HTR-8/SVneo (cell line): ENCODE measurements at regions not wholly inside any gene's neighbourhood (a gene's known extent, or its start where the extent isn't known, plus 50 kb on each side); places are given as distances from the start of the nearest gene placed in this dataset.

ENCODE experiments used
- DNase-seq: peaks from one replicate; pipeline ENCODE4 v3.0.0; 2011; ENCODE audit warnings: low spot score, mixed read lengths; ENCODE audit not compliant: insufficient read length
- FAIRE-seq: peaks from 2 replicates; lab custom pipeline; 2011; peaks lifted over from hg19 to GRCh38; lab: Jason Lieb, UNC

- DNase-seq = no peak
- no peak for FAIRE-seq
These were observed 170.0 kb downstream of the ACKR3 start for GRCh38 chr2:236739663-236740062.

- FAIRE-seq = no peak
- no peak for DNase-seq
These were observed 170.9 kb downstream of the ACKR3 start for GRCh38 chr2:236740506-236740905.

DNA sequence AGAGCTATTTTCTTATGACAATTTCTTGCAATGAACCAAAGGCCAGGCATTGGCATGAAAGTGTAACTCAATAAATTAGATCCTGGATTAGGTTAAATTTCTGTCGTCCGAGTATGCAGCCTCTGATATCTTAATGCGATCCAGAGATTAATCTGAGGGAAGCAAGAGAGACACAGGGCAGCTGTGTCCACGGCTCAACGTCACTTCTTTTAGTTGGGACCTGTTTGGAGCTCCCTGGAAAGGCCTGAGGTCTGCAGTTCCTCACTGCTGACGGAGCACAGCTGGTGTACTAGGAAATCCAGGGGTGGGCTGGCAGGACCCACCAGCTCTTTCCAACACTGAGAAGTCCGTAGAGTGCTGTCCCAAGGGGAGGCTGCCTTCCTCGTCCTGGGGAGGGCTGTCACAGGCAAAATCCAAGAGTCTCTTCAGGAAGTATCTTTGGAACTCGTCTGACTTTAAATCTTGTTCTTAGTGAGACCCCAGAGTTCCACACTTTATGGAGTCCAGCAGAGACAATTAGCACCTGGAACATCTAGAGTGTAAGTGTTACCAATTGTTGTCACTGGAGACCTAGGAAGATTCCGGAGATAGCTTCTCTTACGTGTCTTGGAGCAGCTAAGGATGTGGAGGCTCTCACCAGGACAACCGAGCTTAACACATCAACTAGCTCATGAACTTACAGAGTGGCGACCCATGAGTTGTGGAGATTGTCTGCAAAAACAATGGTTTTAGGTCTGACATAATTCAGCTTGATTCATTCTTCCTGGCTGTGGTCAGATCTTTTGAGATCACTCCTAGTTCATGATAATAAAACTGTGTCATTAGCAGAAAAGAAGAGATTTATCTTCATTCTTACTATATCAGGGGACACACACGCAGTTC lies 173.7 kb downstream of the ACKR3 start:
- DNase-seq = no peak
- no peak for FAIRE-seq

- no peak for FAIRE-seq
These were observed 174.3 kb downstream of the ACKR3 start for GRCh38 chr2:236743921-236744280.

GRCh38 chr2:236744281-236744705 lies 174.7 kb downstream of the ACKR3 start:
- FAIRE-seq (peak; percentile 9), DNase-seq (peak; percentile 66)

More at GRCh38 chr2:236743921-236744280, 174.3 kb downstream of the ACKR3 start:
- DNase-seq = no peak

GRCh38 chr2:236744716-236745115 lies 175.1 kb downstream of the ACKR3 start:
- DNase-seq (no peak), FAIRE-seq (no peak)

DNA sequence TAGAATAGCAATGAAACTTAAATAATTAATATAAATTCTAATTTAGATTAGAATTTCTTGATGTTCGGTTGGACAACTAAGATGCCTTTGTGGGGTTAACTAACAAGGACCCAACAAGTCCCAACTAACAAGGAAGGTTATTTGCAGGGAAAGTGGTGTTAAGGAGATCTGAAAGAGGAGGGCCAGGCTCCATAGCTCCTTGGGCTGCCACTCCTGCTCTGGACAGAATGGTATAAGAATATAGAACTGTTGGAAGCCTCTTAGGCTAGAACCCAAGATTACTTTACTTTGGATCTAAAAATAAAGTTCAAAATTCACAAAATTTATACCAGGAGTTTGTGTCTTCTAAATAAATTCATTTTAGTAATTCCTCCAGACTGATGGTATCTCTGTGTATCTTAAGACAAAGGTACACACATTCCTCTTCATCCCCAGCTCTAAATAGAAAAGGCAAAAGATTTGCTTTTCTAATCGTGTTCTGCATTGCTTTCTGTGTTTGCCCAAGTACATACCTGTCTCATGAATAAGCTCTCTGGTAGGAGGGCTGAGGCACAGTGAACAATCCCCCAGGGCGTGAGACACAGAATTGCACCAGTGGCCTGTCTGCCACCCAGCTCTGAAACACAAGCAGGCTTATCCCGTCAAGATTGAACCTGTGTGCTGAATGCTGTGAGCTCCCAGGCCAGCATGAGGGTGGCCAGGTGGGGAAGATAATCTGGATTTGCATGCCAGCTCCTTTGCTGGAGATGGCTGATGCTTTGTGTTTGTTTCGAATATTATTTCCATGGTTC lies 176.0 kb downstream of the ACKR3 start:
- no peak for FAIRE-seq
- peak; percentile 57 for DNase-seq

- FAIRE-seq = no peak
- DNase-seq = no peak
These were observed 177.2 kb downstream of the ACKR3 start for GRCh38 chr2:236746833-236747232.

- DNase-seq (no peak), FAIRE-seq (no peak)
These were observed 177.8 kb downstream of the ACKR3 start for GRCh38 chr2:236747426-236747825.

DNA sequence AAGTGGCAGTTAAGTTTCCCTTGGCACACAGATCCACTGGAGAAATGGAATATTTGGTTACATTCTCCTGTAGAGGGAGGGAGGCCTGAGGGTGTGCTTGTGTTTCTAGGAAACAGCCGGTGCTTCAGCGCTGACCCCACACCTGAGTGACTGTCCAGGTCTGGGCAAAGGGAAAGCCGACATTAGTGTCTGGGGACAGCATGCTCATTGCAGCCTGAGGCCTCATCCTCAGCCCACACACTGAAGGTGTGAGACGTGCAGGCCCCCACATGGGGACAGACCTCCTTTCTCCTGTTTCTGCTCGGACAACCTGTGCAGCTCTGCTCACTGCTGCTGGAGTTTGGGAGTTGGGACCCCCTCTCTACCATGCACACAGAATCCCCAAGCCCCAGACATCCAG lies 178.3 kb downstream of the ACKR3 start:
- DNase-seq = no peak
- no peak for FAIRE-seq

DNA sequence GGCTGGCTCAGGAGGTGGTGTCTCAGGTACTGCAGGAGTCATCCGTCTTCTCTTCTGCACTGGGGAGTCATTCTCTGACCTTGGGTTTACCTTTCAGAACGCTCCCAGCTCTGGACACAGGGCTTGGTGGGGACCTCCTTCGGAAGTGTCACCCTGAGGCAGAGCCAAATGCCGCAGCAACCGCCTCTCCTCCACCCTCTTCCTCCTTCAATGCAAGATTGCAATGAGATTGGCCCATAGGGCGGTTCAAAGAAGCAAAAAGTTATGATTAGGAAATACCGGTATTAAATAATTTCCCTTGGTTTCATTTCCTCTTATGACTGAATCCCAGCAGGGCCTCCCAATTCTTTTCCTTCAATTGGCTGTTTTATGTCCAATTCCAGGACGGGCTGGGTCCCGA lies 178.8 kb downstream of the ACKR3 start:
- FAIRE-seq (no peak), DNase-seq (no peak)

DNA sequence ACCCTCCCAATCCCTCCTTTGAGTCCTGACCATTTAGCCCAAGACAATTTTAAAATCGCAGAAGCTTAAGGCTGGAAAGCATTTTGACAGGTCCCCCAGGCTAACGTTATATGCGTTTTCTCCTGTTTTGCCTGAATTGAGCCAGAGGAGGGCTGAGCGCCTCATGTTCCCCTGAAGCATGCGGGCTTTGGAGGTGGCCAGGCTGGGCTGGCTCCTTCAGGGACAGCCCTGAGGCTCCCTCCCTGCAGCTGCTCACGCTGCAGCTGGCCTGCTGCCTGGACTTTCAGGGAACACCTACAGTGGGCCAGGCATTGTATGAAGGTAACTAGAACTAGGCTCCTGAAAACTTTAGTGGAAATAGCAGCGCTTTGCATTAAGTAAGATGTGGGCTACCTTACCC lies 179.2 kb downstream of the ACKR3 start:
- FAIRE-seq = no peak
- DNase-seq = no peak

- FAIRE-seq (peak; percentile 38), DNase-seq (no peak)
These were observed 179.7 kb downstream of the ACKR3 start for GRCh38 chr2:236749346-236749745.

GRCh38 chr2:236752096-236752495 lies 182.5 kb downstream of the ACKR3 start:
- DNase-seq = no peak
- no peak for FAIRE-seq

DNA sequence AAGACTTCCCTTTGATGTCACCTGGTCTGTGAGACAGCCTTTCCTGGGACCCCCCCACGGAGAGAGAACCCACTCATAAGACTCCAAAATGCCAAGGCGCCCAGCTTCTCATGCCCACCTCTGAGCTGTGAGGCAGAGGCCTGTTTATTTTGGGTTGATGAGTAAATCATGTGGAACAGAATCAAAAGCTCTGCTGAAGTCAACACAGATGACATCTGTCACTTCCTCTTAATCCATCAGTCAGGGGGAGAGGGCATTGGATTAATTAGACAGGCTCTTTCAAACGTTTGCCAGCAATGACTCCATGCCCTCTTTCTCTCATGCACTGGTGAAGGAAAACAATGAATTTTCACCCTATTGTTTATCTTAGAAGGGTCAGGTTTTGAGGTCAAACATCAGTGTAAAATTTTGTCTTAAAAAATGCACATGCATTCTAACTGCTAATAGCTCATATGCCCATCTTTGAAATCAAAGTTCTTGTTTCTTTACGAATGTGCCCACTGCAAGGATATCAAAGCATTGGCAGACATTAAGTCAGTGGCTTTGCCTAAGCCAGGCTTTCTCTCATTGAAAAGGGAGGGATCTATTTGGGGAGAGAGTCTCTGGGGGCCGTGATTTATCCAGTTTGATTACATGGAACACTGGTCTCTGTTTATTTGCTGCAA lies 184.1 kb downstream of the ACKR3 start:
- DNase-seq (no peak), FAIRE-seq (no peak)

DNA sequence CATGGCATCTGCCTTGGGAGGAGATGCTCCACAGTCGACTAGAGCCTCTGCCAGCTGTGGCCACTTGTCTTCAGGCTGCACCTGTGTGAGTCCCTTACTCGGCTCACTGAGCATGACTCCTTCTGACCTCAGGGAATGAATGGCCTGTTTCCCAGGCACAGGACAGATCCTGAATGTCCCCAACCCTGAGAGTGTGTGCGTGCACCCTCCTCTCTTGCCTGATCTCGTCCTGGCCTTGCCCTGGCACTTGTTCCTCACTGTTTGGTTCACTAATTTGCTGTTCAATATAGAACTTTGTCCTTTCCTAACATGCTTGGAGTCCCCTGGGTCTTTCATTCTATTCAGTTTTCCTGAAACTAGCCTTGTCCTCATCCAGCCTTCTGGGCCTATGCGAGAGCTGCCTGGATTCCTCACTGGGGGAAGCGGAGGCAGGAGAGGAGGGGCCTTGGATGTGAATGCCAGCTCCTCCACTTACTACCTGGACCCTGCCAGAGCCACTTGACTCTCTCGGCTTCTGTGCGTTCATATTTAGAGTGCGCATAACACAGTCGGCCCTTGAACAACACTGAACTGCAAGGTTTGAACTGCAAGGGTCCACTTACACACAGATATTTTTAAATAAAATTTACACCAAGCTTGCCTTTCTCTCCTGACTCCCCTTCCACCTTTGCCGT lies 184.8 kb downstream of the ACKR3 start:
- FAIRE-seq = no peak
- no peak for DNase-seq

DNA sequence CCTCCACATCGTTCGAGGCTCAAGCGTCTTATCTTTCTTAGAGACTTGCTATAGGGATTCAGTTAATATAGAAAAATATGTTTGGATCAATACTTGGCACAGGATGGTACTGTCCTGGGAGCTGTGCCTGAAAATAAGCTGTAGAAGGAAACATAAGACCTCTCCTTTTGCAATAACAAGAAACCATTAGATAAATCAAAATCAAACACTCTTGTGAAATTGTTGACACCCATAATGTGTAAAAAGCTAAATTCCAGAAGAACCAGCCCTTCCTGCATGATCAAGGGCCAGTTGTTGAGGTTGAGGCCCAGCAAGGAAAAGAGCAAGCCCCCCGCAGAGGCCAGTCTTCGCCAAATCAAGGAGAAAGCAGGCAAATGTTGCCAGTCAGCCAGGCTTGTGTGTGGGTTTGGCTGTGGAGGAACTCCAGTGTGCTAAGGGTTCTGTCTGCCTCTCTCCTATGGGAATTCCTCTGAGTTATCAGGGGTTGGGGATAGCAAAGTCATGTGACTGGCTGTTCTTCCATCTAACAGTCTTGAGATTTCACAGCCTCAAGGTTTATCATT lies 185.7 kb downstream of the ACKR3 start:
- FAIRE-seq (no peak), DNase-seq (no peak)

- no peak for DNase-seq
- FAIRE-seq = no peak
These were observed 188.8 kb downstream of the ACKR3 start for GRCh38 chr2:236758406-236758805.

GRCh38 chr2:236760246-236760645 lies 190.6 kb downstream of the ACKR3 start:
- DNase-seq (no peak), FAIRE-seq (no peak)

GRCh38 chr2:236761358-236761757 lies 191.7 kb downstream of the ACKR3 start:
- FAIRE-seq (no peak), DNase-seq (no peak)
